SW 1271 (cell line): ENCODE measurements at regions not wholly inside any gene's neighbourhood (a gene's known extent, or its start where the extent isn't known, plus 50 kb on each side); places are given as distances from the start of the nearest gene placed in this dataset.
"Not testable (repeated sequence)": the region's sequence is repeated elsewhere in the genome, so short reads cannot be mapped to it uniquely, and the experiment has no call there.

Experiments
- DNase-seq, 2 experiments: peaks; one replicate each; lab custom pipeline; 2025; lab: John Stamatoyannopoulos, UW

DNA sequence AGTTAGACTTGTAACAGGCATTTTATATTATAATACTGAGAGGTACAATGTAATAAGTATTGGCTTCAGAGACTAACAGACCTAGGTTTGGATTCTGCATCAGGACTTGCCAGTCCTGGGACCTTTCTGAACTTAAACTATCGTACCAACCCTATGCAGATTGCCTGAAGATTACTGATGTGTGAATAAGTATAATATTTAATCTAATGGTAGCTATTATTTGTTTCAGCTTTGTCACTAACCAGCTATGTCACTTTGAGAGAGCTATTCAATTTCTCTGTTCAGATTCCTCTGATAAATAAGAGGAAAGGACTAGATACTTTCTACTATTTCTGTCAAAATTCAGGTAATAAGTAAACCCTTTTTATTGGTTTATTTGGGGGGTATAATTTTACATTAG, 184.4 kb upstream of the NECTIN3 start:
- no peak for DNase-seq

GRCh38 chr3:110888625-110889375, 182.8 kb upstream of the NECTIN3 start:
- DNase-seq, result not testable (repeated sequence)

GRCh38 chr3:110889376-110889699, 182.3 kb upstream of the NECTIN3 start:
- DNase-seq, result not testable (repeated sequence)

DNA sequence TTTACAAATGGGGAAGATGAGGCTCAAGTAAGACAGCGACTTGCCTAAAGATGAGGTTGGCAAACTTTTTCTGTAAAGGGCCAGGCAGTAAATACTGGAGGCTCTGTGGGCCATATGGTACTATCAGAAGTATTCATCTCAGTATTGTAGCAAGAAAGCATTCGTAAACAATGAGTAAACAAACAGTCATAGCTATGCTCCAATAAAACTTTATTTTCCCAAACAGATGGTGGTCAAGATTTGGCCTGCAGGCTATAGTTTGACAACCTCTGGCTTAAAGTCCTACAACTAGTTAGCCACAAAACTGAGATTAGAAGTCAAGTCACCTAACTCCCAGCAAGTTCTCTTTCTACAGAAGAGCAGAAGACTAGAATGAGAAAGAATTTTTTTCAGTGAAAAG, 177.0 kb upstream of the NECTIN3 start:
- DNase-seq, result no peak

GRCh38 chr3:110895054-110895453, 176.6 kb upstream of the NECTIN3 start:
- DNase-seq, result no peak

DNA sequence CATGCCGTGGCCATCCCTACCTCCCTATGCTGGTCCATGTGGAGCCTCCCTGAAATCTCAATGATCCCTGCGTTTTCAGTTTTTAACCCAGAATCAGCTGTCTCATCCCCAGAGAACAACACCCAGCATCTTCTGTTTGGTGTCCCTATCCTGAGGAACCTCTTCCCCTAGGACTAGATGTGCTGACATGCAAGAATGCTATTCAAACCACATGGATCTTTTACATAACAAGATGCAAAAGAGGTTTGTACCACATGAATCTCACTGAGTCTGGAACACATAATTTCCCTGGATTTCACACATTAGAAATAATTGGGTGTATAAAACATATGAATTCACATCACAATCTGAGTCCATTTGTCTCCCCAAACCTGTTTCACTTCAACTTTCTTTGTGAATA, 174.6 kb upstream of the NECTIN3 start:
- DNase-seq, result no peak

- no peak for DNase-seq
Observed at GRCh38 chr3:110900576-110900975, 171.0 kb upstream of the NECTIN3 start.

DNA sequence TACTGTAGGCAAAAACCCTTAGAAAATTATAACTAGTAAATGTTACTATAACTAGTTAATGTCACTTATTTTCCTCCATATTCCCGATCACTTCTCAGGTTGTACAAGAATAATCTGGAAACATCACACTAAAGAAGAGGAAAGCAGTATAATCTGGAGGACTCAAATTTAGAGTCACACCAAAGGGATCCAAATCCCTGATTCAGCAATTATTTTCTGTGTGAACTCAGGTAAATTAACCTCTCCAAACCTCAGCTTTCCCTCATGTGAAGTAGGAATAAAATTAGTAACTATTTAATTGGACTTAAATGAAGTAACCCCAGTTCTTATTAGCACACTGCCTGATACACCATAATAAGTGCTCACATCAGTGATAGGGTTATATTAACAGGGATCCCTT, 170.1 kb upstream of the NECTIN3 start:
- DNase-seq, result no peak

DNA sequence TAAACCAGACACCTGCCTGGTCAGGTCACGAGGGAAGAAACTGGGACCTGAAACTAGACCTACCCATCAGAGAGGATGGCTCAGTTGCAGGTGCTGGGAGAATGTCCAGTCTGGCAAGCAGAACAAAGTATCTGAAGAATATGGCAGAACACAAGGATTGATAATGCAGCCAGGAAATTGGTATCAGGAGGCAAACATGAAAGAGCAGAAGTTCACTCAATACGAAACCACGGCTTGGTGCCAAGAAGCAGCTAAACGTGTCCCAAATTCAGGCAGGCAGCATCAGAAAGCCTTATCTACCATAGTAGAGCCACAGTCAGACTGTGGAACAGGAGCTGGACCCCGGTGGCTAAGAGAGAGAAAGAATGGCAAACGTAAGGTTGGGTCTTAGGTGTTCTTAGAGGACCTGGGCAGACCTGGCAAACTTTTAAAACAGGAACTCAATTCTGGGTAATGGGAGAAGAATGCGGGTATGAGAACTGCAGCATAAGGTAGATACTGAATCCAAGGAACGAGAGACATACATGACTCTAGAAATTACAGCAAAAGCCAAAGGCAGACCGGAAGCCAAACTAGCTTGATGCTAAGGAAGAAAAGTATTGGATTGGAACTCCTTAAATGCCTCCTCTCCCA, 169.0 kb upstream of the NECTIN3 start:
- no peak for DNase-seq

DNA sequence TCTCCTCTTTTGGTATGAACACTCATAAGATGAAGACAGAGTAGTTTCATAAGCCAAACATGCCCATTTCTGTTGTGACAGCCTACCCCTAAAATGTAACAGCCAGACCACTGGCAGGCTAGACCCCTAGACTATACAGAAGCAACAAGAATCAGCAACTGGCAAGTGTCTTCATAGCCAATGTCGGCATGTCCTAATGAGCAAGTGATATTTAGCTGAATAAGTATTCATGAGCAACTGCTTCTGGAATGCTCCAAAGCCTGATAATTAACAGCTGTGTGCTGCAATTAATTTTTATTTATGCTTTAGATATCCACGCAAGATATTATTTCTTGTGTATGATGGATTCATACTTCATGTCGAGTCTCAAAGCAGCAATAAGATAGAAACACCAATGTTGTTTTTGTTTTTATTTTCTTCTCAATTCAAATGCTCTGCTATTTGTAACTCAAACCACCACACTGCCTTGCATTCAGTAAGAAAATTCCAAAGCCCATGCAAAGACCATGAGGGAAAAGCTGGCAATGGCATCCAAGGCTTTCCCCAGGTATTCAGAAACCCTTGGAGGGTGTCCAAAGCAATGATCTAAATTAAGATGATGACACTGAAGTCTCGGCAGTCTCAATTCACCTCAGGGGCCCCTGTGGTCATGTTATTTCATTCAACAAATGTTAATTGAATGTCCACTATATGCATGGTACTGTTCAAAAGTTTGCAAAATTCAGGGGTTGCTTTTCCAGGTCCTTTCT, 167.7 kb upstream of the NECTIN3 start:
- no peak for DNase-seq

- DNase-seq, result no peak
Observed at GRCh38 chr3:110904520-110904890, 167.1 kb upstream of the NECTIN3 start.

- no peak for DNase-seq
Observed at GRCh38 chr3:110905121-110905520, 166.5 kb upstream of the NECTIN3 start.

DNA sequence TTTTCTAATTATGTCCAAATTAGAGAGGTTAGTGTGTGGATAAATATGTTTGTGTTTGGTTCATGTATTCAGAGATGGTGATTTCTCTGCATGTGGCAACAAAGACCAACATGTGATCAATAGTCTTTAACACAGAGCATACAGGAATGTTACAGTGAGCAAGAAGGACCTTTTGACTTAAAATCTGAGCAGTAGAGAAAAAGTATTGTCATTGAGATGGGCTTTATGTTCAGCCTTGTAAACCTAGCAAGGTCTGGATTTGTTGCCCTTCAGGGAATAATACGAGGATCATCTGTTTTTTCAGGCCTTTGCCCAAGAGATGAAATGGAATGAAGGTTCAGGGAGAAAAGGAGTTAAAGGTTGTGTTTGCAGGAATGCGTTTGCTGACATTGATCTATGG, 161.8 kb upstream of the NECTIN3 start:
- no peak for DNase-seq

DNA sequence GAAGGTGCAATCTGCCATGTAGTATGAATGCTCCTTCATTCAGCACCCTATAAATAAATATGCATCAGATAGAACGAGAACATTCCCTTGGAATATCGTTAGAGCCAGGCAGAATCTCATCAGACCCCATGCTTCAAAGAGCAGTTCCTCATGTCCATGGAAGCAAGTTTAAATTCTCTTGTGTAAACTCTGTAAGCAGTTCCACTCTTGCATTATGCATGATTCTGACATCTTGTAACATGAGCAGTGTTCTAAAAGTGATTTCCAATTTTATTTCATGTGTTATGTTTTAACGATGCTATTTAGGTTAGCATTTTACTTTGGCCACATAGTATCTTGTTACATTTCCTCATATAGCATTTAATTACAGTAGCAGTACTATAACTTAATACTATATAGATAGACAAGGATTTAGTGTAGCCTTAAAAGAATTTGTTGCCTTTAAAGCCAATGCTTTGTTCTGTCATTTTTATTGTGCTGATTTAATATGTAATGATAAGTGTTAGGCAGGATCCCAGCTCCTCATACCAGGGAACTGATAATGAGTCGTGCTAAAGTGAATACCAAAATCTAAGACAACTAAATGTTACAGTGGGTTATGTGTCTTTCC, 161.2 kb upstream of the NECTIN3 start:
- DNase-seq, result no peak

DNA sequence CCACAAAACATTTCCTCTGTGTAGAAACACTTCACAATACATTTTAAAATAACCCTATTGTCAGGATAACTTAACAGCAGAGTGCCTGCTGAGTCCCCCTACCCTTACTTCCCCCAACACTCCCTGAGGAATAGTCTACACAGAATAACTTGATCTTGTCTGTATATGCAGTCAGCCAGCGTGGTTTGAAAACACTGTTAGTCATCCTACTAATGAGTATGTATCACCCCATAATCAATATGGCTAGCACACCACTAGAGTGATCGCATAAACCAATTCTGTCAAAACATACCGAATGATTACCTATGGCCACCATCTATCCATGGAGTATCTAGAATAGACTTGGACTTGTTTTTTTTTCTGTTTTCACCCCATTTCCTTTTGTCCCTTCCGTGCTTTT, 152.7 kb upstream of the NECTIN3 start:
- DNase-seq, result no peak

- DNase-seq, result no peak
Observed at GRCh38 chr3:110925798-110926197, 145.8 kb upstream of the NECTIN3 start.

GRCh38 chr3:110928016-110928662, 143.5 kb upstream of the NECTIN3 start:
- DNase-seq, result no peak

GRCh38 chr3:110929816-110930215, 141.8 kb upstream of the NECTIN3 start:
- DNase-seq, result no peak

- no peak for DNase-seq
Observed at GRCh38 chr3:110932567-110932966, 139.0 kb upstream of the NECTIN3 start.

- no peak for DNase-seq
Observed at GRCh38 chr3:110933821-110934426, 137.7 kb upstream of the NECTIN3 start.

- DNase-seq, result no peak
Observed at GRCh38 chr3:110938629-110939028, 133.0 kb upstream of the NECTIN3 start.

DNA sequence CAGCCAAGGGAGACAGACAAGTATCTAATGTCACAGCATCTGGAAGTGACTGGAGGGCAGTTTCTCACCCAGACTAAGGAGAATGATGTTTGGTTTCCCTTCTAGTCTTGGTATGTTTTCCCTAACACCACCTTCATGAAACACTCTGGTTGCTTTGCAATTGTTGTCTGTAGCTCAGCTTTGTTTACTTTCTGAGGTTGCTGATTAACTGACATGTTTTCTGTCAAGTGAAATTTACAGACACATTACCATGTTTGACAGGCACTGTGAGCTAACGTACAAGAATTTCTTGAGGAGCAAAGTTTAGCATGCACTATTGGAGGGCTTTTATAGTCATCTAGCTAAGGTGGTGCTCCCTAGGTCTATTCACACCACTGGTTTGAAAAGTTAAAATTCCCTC, 131.6 kb upstream of the NECTIN3 start:
- DNase-seq, result no peak
